ENCODE measurements at regions not wholly inside any gene's neighbourhood (a gene's known extent, or its start where the extent isn't known, plus 50 kb on each side); places are given as distances from the start of the nearest gene placed in this dataset.

DNA sequence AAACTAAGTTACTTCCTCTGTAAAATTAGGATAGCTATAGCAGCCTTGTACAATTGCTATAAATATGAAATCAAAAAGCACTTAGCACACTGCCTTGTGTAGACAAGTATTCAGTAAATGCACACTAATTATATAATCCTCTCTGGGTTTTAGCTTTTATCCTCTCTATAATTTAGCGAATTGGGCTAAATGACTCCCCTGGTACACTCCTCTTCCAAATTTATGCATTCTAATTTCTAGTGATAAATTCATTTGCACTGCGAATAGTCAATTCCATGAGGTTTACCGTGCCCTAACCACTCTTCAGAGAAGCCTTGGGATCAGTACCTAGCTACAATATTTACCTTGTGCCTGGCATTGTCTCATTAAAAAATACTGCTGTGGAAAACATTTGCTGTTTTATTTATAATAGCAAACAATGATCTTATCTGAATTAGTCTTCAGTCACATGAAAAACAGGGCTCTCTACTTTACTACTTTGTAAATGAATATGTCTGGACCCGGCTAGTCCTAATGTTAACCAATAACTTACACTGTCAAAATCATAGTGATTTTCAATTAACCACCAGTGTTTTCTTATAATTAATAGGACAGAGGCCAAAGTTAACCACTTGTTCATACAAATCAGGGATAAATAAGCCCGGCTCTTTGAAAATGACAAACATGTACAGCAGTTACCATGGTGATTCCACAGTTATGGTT lies 577.9 kb downstream of the IPMK start:
- TF ChIP-seq, protein P1, sequence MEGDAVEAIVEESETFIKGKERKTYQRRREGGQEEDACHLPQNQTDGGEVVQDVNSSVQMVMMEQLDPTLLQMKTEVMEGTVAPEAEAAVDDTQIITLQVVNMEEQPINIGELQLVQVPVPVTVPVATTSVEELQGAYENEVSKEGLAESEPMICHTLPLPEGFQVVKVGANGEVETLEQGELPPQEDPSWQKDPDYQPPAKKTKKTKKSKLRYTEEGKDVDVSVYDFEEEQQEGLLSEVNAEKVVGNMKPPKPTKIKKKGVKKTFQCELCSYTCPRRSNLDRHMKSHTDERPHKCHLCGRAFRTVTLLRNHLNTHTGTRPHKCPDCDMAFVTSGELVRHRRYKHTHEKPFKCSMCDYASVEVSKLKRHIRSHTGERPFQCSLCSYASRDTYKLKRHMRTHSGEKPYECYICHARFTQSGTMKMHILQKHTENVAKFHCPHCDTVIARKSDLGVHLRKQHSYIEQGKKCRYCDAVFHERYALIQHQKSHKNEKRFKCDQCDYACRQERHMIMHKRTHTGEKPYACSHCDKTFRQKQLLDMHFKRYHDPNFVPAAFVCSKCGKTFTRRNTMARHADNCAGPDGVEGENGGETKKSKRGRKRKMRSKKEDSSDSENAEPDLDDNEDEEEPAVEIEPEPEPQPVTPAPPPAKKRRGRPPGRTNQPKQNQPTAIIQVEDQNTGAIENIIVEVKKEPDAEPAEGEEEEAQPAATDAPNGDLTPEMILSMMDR (IDR thresholded peaks at IDR 0.05) = no peak
- no peak for TF ChIP-seq POLR2A (IDR thresholded peaks at IDR 0.05)
